Astrocyte (in vitro differentiated cells and primary cell): ENCODE measurements at regions not wholly inside any gene's neighbourhood (a gene's known extent, or its start where the extent isn't known, plus 50 kb on each side); places are given as distances from the start of the nearest gene placed in this dataset.
"Not testable (repeated sequence)": the region's sequence is repeated elsewhere in the genome, so short reads cannot be mapped to it uniquely, and the experiment has no call there.

Experiments
- DNase-seq: peaks from one replicate; pipeline ENCODE4 v3.0.0-alpha.2; 2010; ENCODE audit warnings: low read depth
- FAIRE-seq: peaks from 2 replicates; lab custom pipeline; 2011; peaks lifted over from hg19 to GRCh38; lab: Jason Lieb, UNC
- H2AFZ ChIP-seq: 2 replicates; pipeline ENCODE4 v1.6.0; 2012; ENCODE audit warnings: low read depth, low read length, inconsistent platforms
- H3K27ac ChIP-seq: 2 replicates; pipeline ENCODE4 v1.5.1; 2011; ENCODE audit warnings: low read depth, low read length, inconsistent platforms
- H3K27me3 ChIP-seq: 2 replicates; pipeline ENCODE4 v1.6.0; 2011; ENCODE audit warnings: low read length, inconsistent platforms; ENCODE audit not compliant: insufficient read depth
- H3K36me3 ChIP-seq: 2 replicates; pipeline ENCODE4 v1.5.1; 2011; ENCODE audit warnings: low read length, inconsistent platforms; ENCODE audit not compliant: insufficient read depth
- H3K4me1 ChIP-seq: 2 replicates; pipeline ENCODE4 v1.5.1; 2011; ENCODE audit warnings: low read length, inconsistent platforms; ENCODE audit not compliant: insufficient read depth
- H3K4me2 ChIP-seq: 2 replicates; pipeline ENCODE4 v1.6.0; 2012; ENCODE audit warnings: low read length, inconsistent platforms
- H3K4me3 ChIP-seq: 2 replicates; pipeline ENCODE4 v1.5.1; 2011; ENCODE audit warnings: low read depth, mild to moderate bottlenecking, low read length, inconsistent platforms; ENCODE audit not compliant: insufficient read depth
- H3K79me2 ChIP-seq: 2 replicates; pipeline ENCODE4 v1.6.0; 2012; ENCODE audit warnings: mild to moderate bottlenecking, low read length, inconsistent platforms; ENCODE audit not compliant: insufficient read depth
- H3K9ac ChIP-seq: 2 replicates; pipeline ENCODE4 v1.6.0; 2012; ENCODE audit warnings: mild to moderate bottlenecking, low read length, inconsistent platforms
- H3K9me3 ChIP-seq: 2 replicates; pipeline ENCODE4 v1.5.1; 2012; ENCODE audit warnings: low read depth, mild to moderate bottlenecking, low read length, inconsistent platforms; ENCODE audit not compliant: insufficient read depth
- H4K20me1 ChIP-seq: 2 replicates; pipeline ENCODE4 v1.6.0; 2012; ENCODE audit warnings: low read length, inconsistent platforms; ENCODE audit not compliant: insufficient read depth
- H3K27ac Mint-ChIP-seq: one replicate; pipeline ENCODE4 v1.8.0; 2021; ENCODE audit warnings: mild to moderate bottlenecking, mixed read lengths; ENCODE audit not compliant: unreplicated experiment
- H3K27me3 Mint-ChIP-seq: one replicate; pipeline ENCODE4 v1.8.0; 2021; ENCODE audit warnings: low read depth, mixed read lengths; ENCODE audit not compliant: unreplicated experiment
- H3K36me3 Mint-ChIP-seq: one replicate; pipeline ENCODE4 v1.8.0; 2021; ENCODE audit warnings: low read depth, mixed read lengths; ENCODE audit not compliant: unreplicated experiment
- H3K4me1 Mint-ChIP-seq: one replicate; pipeline ENCODE4 v1.8.0; 2021; ENCODE audit warnings: low read depth, mixed read lengths; ENCODE audit not compliant: unreplicated experiment
- H3K4me3 Mint-ChIP-seq: one replicate; pipeline ENCODE4 v1.8.0; 2021; ENCODE audit warnings: mild to moderate bottlenecking, moderate library complexity, mixed read lengths; ENCODE audit not compliant: unreplicated experiment
- H3K9me3 Mint-ChIP-seq: one replicate; pipeline ENCODE4 v1.8.0; 2021; ENCODE audit warnings: mild to moderate bottlenecking, mixed read lengths; ENCODE audit not compliant: unreplicated experiment
- CTCF ChIP-seq: IDR thresholded peaks from 2 replicates; pipeline ENCODE4 v1.5.1; 2011; ENCODE audit warnings: low read depth, mild to moderate bottlenecking, inconsistent platforms, low read length, moderate library complexity; ENCODE audit not compliant: insufficient read depth
- EZH2 ChIP-seq: IDR thresholded peaks from 2 replicates; pipeline ENCODE4 v1.6.1; 2012; ENCODE audit warnings: mild to moderate bottlenecking, low read length, inconsistent platforms; ENCODE audit not compliant: insufficient read depth

GRCh38 chr4:177190995-177191580 is 118.6 kb upstream of the NEIL3 start:
- no peak overlapping the region for H3K27ac ChIP-seq
- no peaks in the 10 kb centered on the region for H3K79me2 ChIP-seq
- H3K4me2 ChIP-seq: peak overlapping the region; percentile 36
- no peak overlapping the region for H3K4me3 ChIP-seq
- H3K4me3 Mint-ChIP-seq: peak overlapping the region; percentile 52
- no peaks in the 10 kb centered on the region for H3K36me3 ChIP-seq
- H3K27ac Mint-ChIP-seq: peak overlapping the region; percentile 98
- peaks cover 10% of the 10 kb centered on the region for H3K4me1 Mint-ChIP-seq
- H2AFZ ChIP-seq: peak overlapping the region; percentile 86
- DNase-seq (peak; percentile 71), FAIRE-seq (peak; percentile 86)
- H3K9me3 ChIP-seq: peaks cover under 1% of the 10 kb centered on the region
- peaks cover 2% of the 10 kb centered on the region for H3K36me3 Mint-ChIP-seq
- peaks cover 4% of the 10 kb centered on the region for H3K4me1 ChIP-seq
- H3K27me3 Mint-ChIP-seq: no peaks in the 10 kb centered on the region
- no peaks in the 10 kb centered on the region for H3K27me3 ChIP-seq
- H3K9me3 Mint-ChIP-seq: peaks cover 8% of the 10 kb centered on the region
- no peak for TF ChIP-seq EZH2
- TF ChIP-seq CTCF: no peak
- H4K20me1 ChIP-seq: no peaks in the 10 kb centered on the region
- H3K9ac ChIP-seq: peak overlapping the region; percentile 16

GRCh38 chr4:177191586-177191985 is 118.1 kb upstream of the NEIL3 start:
- Histone ChIP-seq H4K20me1 (no peaks in the 10 kb centered on the region), H3K9me3 (peaks cover 3% of the 10 kb centered on the region), H3K36me3 (no peaks in the 10 kb centered on the region), H3K4me1 (peaks cover 4% of the 10 kb centered on the region), H3K4me2 (peak overlapping the region; percentile 36), H3K9ac (no peak overlapping the region), H3K79me2 (no peaks in the 10 kb centered on the region), H3K27ac (no peak overlapping the region), H3K27me3 (no peaks in the 10 kb centered on the region), H2AFZ (peak overlapping the region; percentile 86), H3K4me3 (no peak overlapping the region)
- no peaks in the 10 kb centered on the region for H3K27me3 Mint-ChIP-seq
- H3K4me3 Mint-ChIP-seq: peak overlapping the region; percentile 52
- TF ChIP-seq CTCF: no peak
- no peak for TF ChIP-seq EZH2
- FAIRE-seq (no peak), DNase-seq (no peak)
- H3K4me1 Mint-ChIP-seq: peaks cover 10% of the 10 kb centered on the region
- peak overlapping the region; percentile 98 for H3K27ac Mint-ChIP-seq
- peaks cover 8% of the 10 kb centered on the region for H3K9me3 Mint-ChIP-seq
- peaks cover 2% of the 10 kb centered on the region for H3K36me3 Mint-ChIP-seq

GRCh38 chr4:177191991-177192390 is 117.7 kb upstream of the NEIL3 start:
- Mint-ChIP-seq H3K36me3 (peaks cover 3% of the 10 kb centered on the region), H3K27me3 (no peaks in the 10 kb centered on the region), H3K9me3 (peaks cover 8% of the 10 kb centered on the region), H3K27ac (no peak overlapping the region), H3K4me1 (peaks cover 10% of the 10 kb centered on the region), H3K4me3 (no peak overlapping the region)
- Histone ChIP-seq H2AFZ (no peak overlapping the region), H3K27ac (no peak overlapping the region), H3K27me3 (no peaks in the 10 kb centered on the region), H3K9ac (no peak overlapping the region), H3K36me3 (no peaks in the 10 kb centered on the region), H3K4me3 (no peak overlapping the region), H3K4me1 (peaks cover 4% of the 10 kb centered on the region), H3K9me3 (peaks cover 3% of the 10 kb centered on the region), H4K20me1 (no peaks in the 10 kb centered on the region), H3K79me2 (no peaks in the 10 kb centered on the region), H3K4me2 (no peak overlapping the region)
- DNase-seq (no peak), FAIRE-seq (no peak)
- TF ChIP-seq CTCF (no peak), EZH2 (no peak)

- not testable (repeated sequence) for FAIRE-seq
Observed at GRCh38 chr4:177193024-177193715, 116.5 kb upstream of the NEIL3 start.

More at GRCh38 chr4:177193024-177193715, 116.5 kb upstream of the NEIL3 start:
- H3K9me3 Mint-ChIP-seq, H3K4me1 Mint-ChIP-seq, H3K4me1 ChIP-seq, H3K4me3 Mint-ChIP-seq, H3K9me3 ChIP-seq, H3K36me3 ChIP-seq, H3K27ac ChIP-seq, H3K4me3 ChIP-seq, H4K20me1 ChIP-seq, H3K27ac Mint-ChIP-seq, DNase-seq, H3K9ac ChIP-seq, H2AFZ ChIP-seq, H3K79me2 ChIP-seq, H3K27me3 ChIP-seq, H3K36me3 Mint-ChIP-seq, H3K27me3 Mint-ChIP-seq, H3K4me2 ChIP-seq: not testable (repeated sequence)
